Esophagus squamous epithelium (tissue), 5 donors: ENCODE measurements at regions not wholly inside any gene's neighbourhood (a gene's known extent, or its start where the extent isn't known, plus 50 kb on each side); places are given as distances from the start of the nearest gene placed in this dataset.

Source experiments
- DNase-seq: peaks from one replicate; lab custom pipeline; 2025; lab: John Stamatoyannopoulos, UW
- H3K27ac ChIP-seq, 4 donors: fragments of 200-600 bp; sonication (generic); one replicate each; pipeline ENCODE4 v1.5.1; 2016 to 2019; ENCODE audit warnings: mild to moderate bottlenecking in 1 of 4
- H3K27me3 ChIP-seq, 4 donors: fragments of 200-600 bp; sonication (generic); 1 replicate in 3 of 4; 2 replicates in 1 of 4; pipeline versions ENCODE4 v1.5.1 to v1.6.0; 2017 to 2021; ENCODE audit warnings: antibody characterized with exemption in 1 of 4
- H3K36me3 ChIP-seq, 3 donors: fragments of 200-600 bp; sonication (generic); one replicate each; pipeline ENCODE4 v1.5.1; 2016 to 2019
- H3K4me1 ChIP-seq, 3 donors: fragments of 200-600 bp; sonication (generic); one replicate each; pipeline ENCODE4 v1.5.1; 2017 to 2019
- H3K4me3 ChIP-seq, 4 donors: fragments of 200-600 bp; sonication (generic); 1 replicate in 3 of 4; 2 replicates in 1 of 4; pipeline ENCODE4 v1.5.1; 2016 to 2019; ENCODE audit warnings: mild to moderate bottlenecking in 2 of 4, moderate library complexity in 1 of 4
- H3K9me3 ChIP-seq, 3 donors: fragments of 200-600 bp; sonication (generic); one replicate each; pipeline ENCODE4 v1.5.1; 2016 to 2019
- CTCF ChIP-seq, 6 experiments: fragments of 450-650 bp in 4 of 6; fragments of 200-600 bp in 2 of 6; sonication (generic) in 2 of 6; IDR thresholded peaks; one replicate each; pipeline ENCODE4 v1.5.1; 2016 to 2019; ENCODE audit warnings: antibody characterized with exemption in 6 of 6, mild to moderate bottlenecking in 4 of 6, moderate library complexity in 4 of 6
- POLR2A ChIP-seq, 4 donors: fragments of 450-650 bp; IDR thresholded peaks; one replicate each; pipeline ENCODE4 v1.6.1; 2017; ENCODE audit warnings: antibody characterized with exemption in 4 of 4, mild to moderate bottlenecking in 4 of 4, moderate library complexity in 3 of 4
- WGBS, 2 donors: methylation state at CpG; one replicate each; pipeline ENCODE4 v1.1.5; 2018; 5-methylcytosine and 5-hydroxymethylcytosine counted together
- intact Hi-C: fragments of 100-400 bp; cut with DNase I; formaldehyde crosslinking; loops from one replicate; pipeline ENCODE4 v1.15.0; 2022
- donor health status: DM: yes; HTN: yes; CAD: no.

GRCh38 chr12:46948936-46949545, 123.2 kb upstream of the SLC38A4 start:
- Histone ChIP-seq H3K36me3 (no peaks in the 10 kb centered on the region), H3K4me1 (no peaks in the 10 kb centered on the region), H3K4me3 (no peak overlapping the region), H3K9me3 (no peaks in the 10 kb centered on the region), H3K27me3 (no peaks in the 10 kb centered on the region), H3K27ac (no peak overlapping the region)
- no peak for DNase-seq
- 20 to 50% methylated on average over 1 of the region's 1 CpG for WGBS, 2 donors
- intact Hi-C loops, result no loop called here
- TF ChIP-seq CTCF (IDR thresholded peaks at IDR 0.05) (no peak), POLR2A (IDR thresholded peaks at IDR 0.05) (no peak)

- no peaks in the 10 kb centered on the region for H3K36me3 ChIP-seq
- H3K4me1 ChIP-seq, result no peaks in the 10 kb centered on the region
- intact Hi-C loops, result no loop called here
- no peak overlapping the region for H3K27ac ChIP-seq
- no peaks in the 10 kb centered on the region for H3K9me3 ChIP-seq
- TF ChIP-seq POLR2A (IDR thresholded peaks at IDR 0.05), result no peak
- TF ChIP-seq CTCF (IDR thresholded peaks at IDR 0.05), result no peak
- DNase-seq, result no peak
- no peaks in the 10 kb centered on the region for H3K27me3 ChIP-seq
- H3K4me3 ChIP-seq, result no peak overlapping the region
- 32 to 44% methylated on average over 3 of the region's 3 CpGs for WGBS, 2 donors
Observed at GRCh38 chr12:46950094-46950493, 124.3 kb upstream of the SLC38A4 start.

GRCh38 chr12:46952880-46953483, 126.4 kb upstream of the PCED1B start:
- H3K9me3 ChIP-seq, result no peaks in the 10 kb centered on the region
- H3K4me1 ChIP-seq, result peaks cover 0 to 3% (median 3%) of the 10 kb centered on the region in 3 donors
- H3K36me3 ChIP-seq, result no peaks in the 10 kb centered on the region
- TF ChIP-seq POLR2A (IDR thresholded peaks at IDR 0.05) (no peak), CTCF (IDR thresholded peaks at IDR 0.05) (no peak)
- H3K4me3 ChIP-seq, result no peak overlapping the region
- intact Hi-C loops, result no loop called here
- H3K27ac ChIP-seq, result no peak overlapping the region
- DNase-seq, result no peak
- 35 to 50% methylated on average over 1 of the region's 1 CpG for WGBS, 2 donors
- H3K27me3 ChIP-seq, result no peaks in the 10 kb centered on the region

GRCh38 chr12:46956451-46957035, 122.9 kb upstream of the PCED1B start:
- no peak for DNase-seq
- Histone ChIP-seq H3K27ac (no peak overlapping the region), H3K4me1 (peaks cover 0 to 32% (median 3%) of the 10 kb centered on the region in 3 donors), H3K9me3 (no peaks in the 10 kb centered on the region), H3K36me3 (no peaks in the 10 kb centered on the region), H3K4me3 (no peak overlapping the region), H3K27me3 (no peaks in the 10 kb centered on the region)
- intact Hi-C loops, result no loop called here
- no peak for TF ChIP-seq POLR2A (IDR thresholded peaks at IDR 0.05)
- TF ChIP-seq CTCF (IDR thresholded peaks at IDR 0.05), result no peak
- 69 to 90% methylated on average over 4 to 5 of the region's 5 CpGs for WGBS, 2 donors

- peaks cover 0 to 44% (median 3%) of the 10 kb centered on the region in 3 donors for H3K4me1 ChIP-seq
Observed at GRCh38 chr12:46958053-46958452, 121.4 kb upstream of the PCED1B start.

More at GRCh38 chr12:46958053-46958452, 121.4 kb upstream of the PCED1B start:
- Histone ChIP-seq H3K27me3 (no peaks in the 10 kb centered on the region), H3K9me3 (no peaks in the 10 kb centered on the region), H3K36me3 (no peaks in the 10 kb centered on the region), H3K27ac (no peak overlapping the region), H3K4me3 (no peak overlapping the region)
- TF ChIP-seq POLR2A (IDR thresholded peaks at IDR 0.05) (no peak), CTCF (IDR thresholded peaks at IDR 0.05) (no peak)
- WGBS, 2 donors, result 48% methylated on average over 3 of the region's 3 CpGs
- no peak for DNase-seq
- intact Hi-C loops, result no loop called here
